GM12892 (cell line): ENCODE measurements at regions not wholly inside any gene's neighbourhood (a gene's known extent, or its start where the extent isn't known, plus 50 kb on each side); places are given as distances from the start of the nearest gene placed in this dataset.

Experiments used
- POLR2A ChIP-seq: IDR thresholded peaks from 2 replicates; pipeline ENCODE4 v1.6.1; 2011; ENCODE audit warnings: low read depth, low read length, control low read depth
- TAF1 ChIP-seq: IDR thresholded peaks from 2 replicates; pipeline ENCODE4 v1.6.1; 2011; ENCODE audit warnings: low read depth, mild to moderate bottlenecking, control low read depth, low read length, borderline replicate concordance

GRCh38 chr5:141746395-141746794, 64.4 kb upstream of the ARAP3 start:
- TF ChIP-seq TAF1, result no peak
- no peak for TF ChIP-seq POLR2A
